ENCODE measurements at regions not wholly inside any gene's neighbourhood (a gene's known extent, or its start where the extent isn't known, plus 50 kb on each side); places are given as distances from the start of the nearest gene placed in this dataset.

DNA sequence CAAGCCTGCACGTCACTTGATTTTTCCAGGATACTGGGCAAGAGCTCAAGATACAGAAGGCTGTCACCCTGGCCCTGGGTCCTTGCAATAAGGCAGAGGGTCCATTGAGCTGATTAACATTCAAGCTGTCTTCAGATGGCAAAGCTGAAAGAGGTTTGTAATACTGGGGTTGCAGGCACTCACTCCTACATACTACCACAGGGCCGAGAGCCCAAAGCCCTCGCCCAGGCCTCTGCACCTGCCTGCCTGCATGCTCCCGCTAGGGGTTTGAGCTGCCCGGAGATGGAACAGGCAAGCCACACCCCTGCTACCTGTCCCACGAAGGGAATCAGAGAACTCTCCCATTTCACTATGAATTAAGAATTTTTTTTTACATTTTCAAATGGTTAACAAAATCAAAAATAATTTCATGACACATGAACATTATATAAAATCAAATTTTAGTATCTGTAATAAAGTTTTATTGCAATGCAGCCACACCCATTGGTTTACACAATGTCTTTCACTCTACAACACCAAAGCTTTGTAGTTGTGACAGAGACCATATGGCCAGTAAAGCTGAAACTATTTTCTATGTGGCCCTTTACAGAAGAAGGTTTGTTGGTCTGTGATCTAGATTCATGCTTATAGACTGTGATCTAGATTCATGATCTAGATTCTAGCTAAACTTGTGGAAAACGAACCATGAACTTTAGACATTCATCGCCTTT lies 530.4 kb upstream of the IGFBP7 start:
- Histone ChIP-seq H3K4me1 (ENCODE audit: control insufficient read depth, insufficient read depth, low read length) (no peaks in the 10 kb centered on the region), H3K36me3 (ENCODE audit: control insufficient read depth, insufficient read depth, low read length) (no peaks in the 10 kb centered on the region), H3K27ac (ENCODE audit: low read length) (no peak overlapping the region), H3K27me3 (ENCODE audit: control insufficient read depth, insufficient read depth, low read length) (no peaks in the 10 kb centered on the region), H3K4me3 (ENCODE audit: low read length) (no peak overlapping the region), H3K9me3 (ENCODE audit: control insufficient read depth, insufficient read depth, low read length) (no peaks in the 10 kb centered on the region)
- H3K27me3 Mint-ChIP-seq (ENCODE audit: low read depth in 2 of 2), result no peaks in the 10 kb centered on the region
- H3K36me3 Mint-ChIP-seq, result no peaks in the 10 kb centered on the region
- no peaks in the 10 kb centered on the region for H3K4me1 Mint-ChIP-seq
- H3K4me3 Mint-ChIP-seq, result no peak overlapping the region
- H3K9me3 Mint-ChIP-seq, result no peaks in the 10 kb centered on the region
- intact Hi-C loops (cut with micrococcal nuclease), result no loop called here
- TF ChIP-seq, protein P1, sequence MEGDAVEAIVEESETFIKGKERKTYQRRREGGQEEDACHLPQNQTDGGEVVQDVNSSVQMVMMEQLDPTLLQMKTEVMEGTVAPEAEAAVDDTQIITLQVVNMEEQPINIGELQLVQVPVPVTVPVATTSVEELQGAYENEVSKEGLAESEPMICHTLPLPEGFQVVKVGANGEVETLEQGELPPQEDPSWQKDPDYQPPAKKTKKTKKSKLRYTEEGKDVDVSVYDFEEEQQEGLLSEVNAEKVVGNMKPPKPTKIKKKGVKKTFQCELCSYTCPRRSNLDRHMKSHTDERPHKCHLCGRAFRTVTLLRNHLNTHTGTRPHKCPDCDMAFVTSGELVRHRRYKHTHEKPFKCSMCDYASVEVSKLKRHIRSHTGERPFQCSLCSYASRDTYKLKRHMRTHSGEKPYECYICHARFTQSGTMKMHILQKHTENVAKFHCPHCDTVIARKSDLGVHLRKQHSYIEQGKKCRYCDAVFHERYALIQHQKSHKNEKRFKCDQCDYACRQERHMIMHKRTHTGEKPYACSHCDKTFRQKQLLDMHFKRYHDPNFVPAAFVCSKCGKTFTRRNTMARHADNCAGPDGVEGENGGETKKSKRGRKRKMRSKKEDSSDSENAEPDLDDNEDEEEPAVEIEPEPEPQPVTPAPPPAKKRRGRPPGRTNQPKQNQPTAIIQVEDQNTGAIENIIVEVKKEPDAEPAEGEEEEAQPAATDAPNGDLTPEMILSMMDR (IDR thresholded peaks at IDR 0.05), result no peak
- no peak overlapping the region for H3K27ac Mint-ChIP-seq
- ATAC-seq (no peak), DNase-seq (no peak)
- 84% methylated on average over 8 of the region's 8 CpGs for WGBS (ENCODE audit: insufficient coverage)

DNA sequence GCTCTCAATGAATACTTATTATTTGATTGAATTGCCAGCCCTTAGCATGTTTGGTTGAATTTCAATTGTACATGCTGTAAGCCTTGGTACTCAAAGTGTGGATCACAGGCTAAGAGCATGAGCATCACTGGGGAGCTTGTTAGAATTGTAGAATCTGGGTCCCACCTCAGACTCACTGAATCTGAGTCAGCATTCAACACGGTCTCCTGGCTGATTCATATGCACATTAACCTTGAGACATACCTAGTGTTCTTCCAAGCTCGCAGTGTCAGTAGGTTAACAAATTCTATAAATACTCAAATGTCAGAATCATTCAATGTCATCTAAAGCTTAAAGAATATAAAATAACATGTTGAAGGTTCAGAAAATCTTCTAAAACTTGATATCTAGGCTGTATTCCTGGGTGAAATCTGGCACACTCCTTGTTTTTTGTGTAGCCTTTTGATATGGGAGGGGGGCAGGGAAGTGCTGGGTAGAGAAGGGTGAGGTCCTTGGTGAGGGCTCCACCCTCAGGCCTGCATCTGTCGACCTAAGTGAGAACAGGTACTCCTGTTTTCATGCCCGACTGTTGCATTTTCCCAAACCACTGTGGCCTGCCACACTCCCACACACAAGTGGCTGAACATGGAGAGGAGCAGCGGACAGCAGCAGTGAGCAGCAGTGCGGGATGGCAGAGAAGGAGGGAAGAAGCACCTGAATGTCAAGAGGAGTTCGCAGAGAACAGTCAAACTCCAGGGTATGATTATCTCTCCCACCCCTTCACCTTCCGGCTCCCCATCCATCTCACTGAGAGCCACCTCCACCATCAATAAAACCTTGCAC lies 529.6 kb upstream of the IGFBP7 start:
- ATAC-seq (no peak), DNase-seq (no peak)
- TF ChIP-seq, protein P1 (IDR thresholded peaks at IDR 0.05), result no peak
- H3K36me3 ChIP-seq (ENCODE audit: control insufficient read depth, insufficient read depth, low read length), result no peaks in the 10 kb centered on the region
- WGBS (ENCODE audit: insufficient coverage), result 79% methylated on average over 8 of the region's 8 CpGs
- no peaks in the 10 kb centered on the region for H3K4me1 ChIP-seq (ENCODE audit: control insufficient read depth, insufficient read depth, low read length)
- Mint-ChIP-seq H3K27me3 (ENCODE audit: low read depth in 2 of 2) (no peaks in the 10 kb centered on the region), H3K36me3 (no peaks in the 10 kb centered on the region), H3K9me3 (no peaks in the 10 kb centered on the region), H3K27ac (no peak overlapping the region), H3K4me1 (no peaks in the 10 kb centered on the region), H3K4me3 (no peak overlapping the region)
- H3K27ac ChIP-seq (ENCODE audit: low read length), result no peak overlapping the region
- intact Hi-C loops (cut with micrococcal nuclease), result no loop called here
- no peaks in the 10 kb centered on the region for H3K27me3 ChIP-seq (ENCODE audit: control insufficient read depth, insufficient read depth, low read length)
- H3K9me3 ChIP-seq (ENCODE audit: control insufficient read depth, insufficient read depth, low read length), result no peaks in the 10 kb centered on the region
- no peak overlapping the region for H3K4me3 ChIP-seq (ENCODE audit: low read length)

- Histone ChIP-seq H3K27me3 (ENCODE audit: control insufficient read depth, insufficient read depth, low read length) (no peaks in the 10 kb centered on the region), H3K9me3 (ENCODE audit: control insufficient read depth, insufficient read depth, low read length) (no peaks in the 10 kb centered on the region), H3K4me3 (ENCODE audit: low read length) (no peak overlapping the region), H3K27ac (ENCODE audit: low read length) (no peak overlapping the region), H3K4me1 (ENCODE audit: control insufficient read depth, insufficient read depth, low read length) (no peaks in the 10 kb centered on the region), H3K36me3 (ENCODE audit: control insufficient read depth, insufficient read depth, low read length) (no peaks in the 10 kb centered on the region)
- TF ChIP-seq, protein P1 (IDR thresholded peaks at IDR 0.05), result no peak
- intact Hi-C loops (cut with micrococcal nuclease), result no loop called here
- DNase-seq, result no peak
- Mint-ChIP-seq H3K27me3 (ENCODE audit: low read depth in 2 of 2) (no peaks in the 10 kb centered on the region), H3K27ac (no peak overlapping the region), H3K4me3 (no peak overlapping the region), H3K4me1 (no peaks in the 10 kb centered on the region), H3K9me3 (peaks cover 0 to 2% of the 10 kb centered on the region in 2 donors), H3K36me3 (no peaks in the 10 kb centered on the region)
- ATAC-seq, result no peak
These were observed 525.7 kb upstream of the IGFBP7 start for GRCh38 chr4:57635910-57636309.

Measured in natural killer cell (primary cell).